ELR (cell line): ENCODE measurements at regions not wholly inside any gene's neighbourhood (a gene's known extent, or its start where the extent isn't known, plus 50 kb on each side); places are given as distances from the start of the nearest gene placed in this dataset.

Experiments
- DNase-seq: peaks from one replicate; pipeline ENCODE4 v3.0.0-alpha.2; 2015; ENCODE audit warnings: low read depth

- no peak for DNase-seq
These were observed 60.8 kb upstream of the ARHGEF26 start for GRCh38 chr3:154060238-154061000.

GRCh38 chr3:154061001-154061370 is 60.2 kb upstream of the ARHGEF26 start:
- no peak for DNase-seq

GRCh38 chr3:154062513-154062912 is 58.7 kb upstream of the ARHGEF26 start:
- no peak for DNase-seq

DNA sequence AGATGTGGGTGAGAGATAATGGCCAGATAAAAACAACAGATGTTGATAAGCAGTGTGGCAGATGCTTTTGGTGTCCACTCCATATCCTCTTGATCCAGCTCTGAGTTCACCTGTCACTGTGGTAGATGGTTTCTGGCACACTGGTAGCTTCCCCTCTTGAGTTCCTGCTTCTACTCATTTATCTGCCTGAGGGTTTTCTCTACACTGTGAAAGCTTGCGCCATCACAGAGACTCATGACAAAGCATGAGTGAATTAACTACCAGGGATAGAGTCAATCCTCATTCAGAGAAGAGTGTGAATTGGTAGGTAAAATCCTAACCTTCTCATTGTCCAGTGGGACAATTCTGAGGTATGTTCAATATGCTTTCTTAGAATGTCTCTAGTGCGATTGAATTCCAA is 50.0 kb upstream of the ARHGEF26 start:
- DNase-seq = no peak
